ENCODE measurements at regions not wholly inside any gene's neighbourhood (a gene's known extent, or its start where the extent isn't known, plus 50 kb on each side); places are given as distances from the start of the nearest gene placed in this dataset.

GRCh38 chr10:43884501-43885105 is 235.9 kb upstream of the ZNF32 start:
- Histone ChIP-seq H3K36me3 (no peaks in the 10 kb centered on the region), H3K4me3 (no peak overlapping the region), H3K27me3 (replicated peaks) (no peaks in the 10 kb centered on the region), H3K9me3 (replicated peaks) (no peaks in the 10 kb centered on the region), H3K4me1 (replicated peaks) (peaks cover 49% of the 10 kb centered on the region), H3K27ac (no peak overlapping the region)
- no peak for DNase-seq (ENCODE audit: low read depth in 1 of 2, low spot score in 2 of 2)

- Histone ChIP-seq H3K4me3 (no peak overlapping the region), H3K9me3 (replicated peaks) (no peaks in the 10 kb centered on the region), H3K27me3 (replicated peaks) (no peaks in the 10 kb centered on the region), H3K27ac (0 out of 2 replicates have a peak overlapping the region, but pooled peaks have one; percentile 7), H3K4me1 (replicated peaks) (peaks cover 51% of the 10 kb centered on the region), H3K36me3 (no peaks in the 10 kb centered on the region)
- DNase-seq (ENCODE audit: low read depth in 1 of 2, low spot score in 2 of 2), result peak in 1 of 2 experiments; percentile 29
Observed at GRCh38 chr10:43882711-43883110, 234.0 kb upstream of the ZNF32 start.

- H3K4me1 ChIP-seq (replicated peaks), result peaks cover 48% of the 10 kb centered on the region
- no peak for DNase-seq (ENCODE audit: low read depth in 1 of 2, low spot score in 2 of 2)
- no peaks in the 10 kb centered on the region for H3K36me3 ChIP-seq
- H3K27me3 ChIP-seq (replicated peaks), result no peaks in the 10 kb centered on the region
- no peaks in the 10 kb centered on the region for H3K9me3 ChIP-seq (replicated peaks)
- no peak overlapping the region for H3K4me3 ChIP-seq
- no peak overlapping the region for H3K27ac ChIP-seq
Observed at GRCh38 chr10:43881657-43882056, 233.0 kb upstream of the ZNF32 start.

- no peak overlapping the region for H3K27ac ChIP-seq
- no peaks in the 10 kb centered on the region for H3K36me3 ChIP-seq
- no peak for DNase-seq (ENCODE audit: low read depth in 1 of 2, low spot score in 2 of 2)
- H3K27me3 ChIP-seq (replicated peaks), result no peaks in the 10 kb centered on the region
- no peak overlapping the region for H3K4me3 ChIP-seq
- H3K9me3 ChIP-seq (replicated peaks), result no peaks in the 10 kb centered on the region
- H3K4me1 ChIP-seq (replicated peaks), result peaks cover 48% of the 10 kb centered on the region
Observed at GRCh38 chr10:43880160-43880559, 231.5 kb upstream of the ZNF32 start.

- peaks cover 48% of the 10 kb centered on the region for H3K4me1 ChIP-seq (replicated peaks)
- DNase-seq (ENCODE audit: low read depth in 1 of 2, low spot score in 2 of 2), result no peak
- no peak overlapping the region for H3K4me3 ChIP-seq
- H3K9me3 ChIP-seq (replicated peaks), result no peaks in the 10 kb centered on the region
- H3K27me3 ChIP-seq (replicated peaks), result no peaks in the 10 kb centered on the region
- H3K36me3 ChIP-seq, result no peaks in the 10 kb centered on the region
- H3K27ac ChIP-seq, result peak overlapping the region; percentile 59; the same call in 1 of the 2 replicates
Observed at GRCh38 chr10:43879742-43880141, 231.1 kb upstream of the ZNF32 start.

DNA sequence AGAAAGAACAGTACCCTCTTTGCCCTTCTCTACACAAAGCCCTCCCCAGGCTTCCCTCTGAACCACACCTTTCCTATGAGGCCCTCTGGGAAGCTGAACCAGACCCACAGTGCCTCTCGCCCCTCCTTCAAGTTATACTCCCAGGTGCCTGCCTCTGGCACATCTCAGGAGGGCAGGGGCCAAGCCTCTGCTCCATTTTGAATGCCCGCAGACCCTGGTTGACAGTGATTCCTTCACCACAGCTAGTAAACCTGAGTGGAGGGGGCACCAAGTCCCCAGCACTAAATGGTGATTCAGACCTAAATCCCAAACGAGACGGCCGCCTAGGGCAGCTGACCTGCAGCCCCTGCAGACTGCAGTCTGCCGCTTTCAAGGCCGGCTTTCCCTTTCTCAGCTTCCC is 230.5 kb upstream of the ZNF32 start:
- no peaks in the 10 kb centered on the region for H3K9me3 ChIP-seq (replicated peaks)
- DNase-seq (ENCODE audit: low read depth in 1 of 2, low spot score in 2 of 2), result no peak
- peak overlapping the region; percentile 59 for H3K27ac ChIP-seq
- H3K36me3 ChIP-seq, result no peaks in the 10 kb centered on the region
- H3K27me3 ChIP-seq (replicated peaks), result no peaks in the 10 kb centered on the region
- H3K4me1 ChIP-seq (replicated peaks), result peaks cover 48% of the 10 kb centered on the region
- H3K4me3 ChIP-seq, result no peak overlapping the region

GRCh38 chr10:43878386-43878785 is 229.7 kb upstream of the ZNF32 start:
- Histone ChIP-seq H3K9me3 (replicated peaks) (no peaks in the 10 kb centered on the region), H3K4me1 (replicated peaks) (peaks cover 45% of the 10 kb centered on the region), H3K4me3 (no peak overlapping the region), H3K27ac (peak overlapping the region; percentile 59), H3K27me3 (replicated peaks) (no peaks in the 10 kb centered on the region), H3K36me3 (no peaks in the 10 kb centered on the region)
- peak; percentile 55 to 88 for DNase-seq (ENCODE audit: low read depth in 1 of 2, low spot score in 2 of 2)

GRCh38 chr10:43876976-43877375 is 228.3 kb upstream of the ZNF32 start:
- H3K27ac ChIP-seq, result no peak overlapping the region
- H3K9me3 ChIP-seq (replicated peaks), result no peaks in the 10 kb centered on the region
- no peak overlapping the region for H3K4me3 ChIP-seq
- H3K36me3 ChIP-seq, result no peaks in the 10 kb centered on the region
- no peak for DNase-seq (ENCODE audit: low read depth in 1 of 2, low spot score in 2 of 2)
- peaks cover 31% of the 10 kb centered on the region for H3K4me1 ChIP-seq (replicated peaks)
- H3K27me3 ChIP-seq (replicated peaks), result no peaks in the 10 kb centered on the region

DNA sequence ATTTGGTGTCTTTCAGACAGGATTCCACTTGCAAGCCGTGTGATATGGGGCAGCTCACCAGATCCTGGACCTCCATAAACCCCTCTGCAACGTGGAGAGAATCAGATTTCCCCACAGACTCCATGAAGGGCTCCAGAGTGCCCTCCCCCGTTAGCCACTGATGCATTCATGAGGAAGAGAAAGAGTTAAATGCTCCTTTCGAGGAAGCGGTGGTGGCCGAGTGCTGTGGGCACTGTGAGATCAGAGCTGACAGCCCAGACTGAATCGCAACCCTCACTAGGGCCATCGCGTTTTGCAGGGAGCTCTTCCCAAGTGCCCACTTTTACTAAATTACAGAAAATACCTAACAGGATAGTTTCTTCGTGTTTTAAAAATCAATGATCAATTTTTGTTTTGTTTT is 226.3 kb upstream of the ZNF32 start:
- peak in 1 of 2 experiments; percentile 34 for DNase-seq (ENCODE audit: low read depth in 1 of 2, low spot score in 2 of 2)
- H3K9me3 ChIP-seq (replicated peaks), result no peaks in the 10 kb centered on the region
- no peak overlapping the region for H3K27ac ChIP-seq
- no peaks in the 10 kb centered on the region for H3K27me3 ChIP-seq (replicated peaks)
- H3K4me3 ChIP-seq, result no peak overlapping the region
- H3K36me3 ChIP-seq, result no peaks in the 10 kb centered on the region
- H3K4me1 ChIP-seq (replicated peaks), result peaks cover 26% of the 10 kb centered on the region

DNA sequence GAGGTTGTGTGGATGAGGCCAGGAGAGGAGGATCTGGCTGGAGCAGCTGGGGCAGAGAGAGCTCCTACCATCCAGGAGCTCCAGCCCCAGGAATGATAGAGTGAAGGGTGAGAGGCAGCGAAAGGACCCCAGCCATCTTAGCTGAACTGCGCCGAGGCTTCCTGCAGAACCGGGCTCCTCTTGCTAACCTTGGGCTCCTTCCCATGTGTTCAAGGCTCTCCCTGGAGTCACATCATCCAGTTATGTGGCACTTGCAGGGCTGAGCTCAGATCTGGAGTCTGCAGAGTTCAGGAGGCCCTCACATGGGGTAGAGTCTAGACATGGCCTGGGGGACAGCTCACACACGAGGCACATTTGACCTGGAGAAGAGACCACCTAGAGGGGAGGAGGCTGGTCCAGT is 225.0 kb upstream of the ZNF32 start:
- Histone ChIP-seq H3K27ac (no peak overlapping the region), H3K9me3 (replicated peaks) (no peaks in the 10 kb centered on the region), H3K4me3 (no peak overlapping the region), H3K4me1 (replicated peaks) (peaks cover 17% of the 10 kb centered on the region), H3K36me3 (no peaks in the 10 kb centered on the region), H3K27me3 (replicated peaks) (no peaks in the 10 kb centered on the region)
- DNase-seq (ENCODE audit: low read depth in 1 of 2, low spot score in 2 of 2), result peak in 1 of 2 experiments; percentile 27

DNA sequence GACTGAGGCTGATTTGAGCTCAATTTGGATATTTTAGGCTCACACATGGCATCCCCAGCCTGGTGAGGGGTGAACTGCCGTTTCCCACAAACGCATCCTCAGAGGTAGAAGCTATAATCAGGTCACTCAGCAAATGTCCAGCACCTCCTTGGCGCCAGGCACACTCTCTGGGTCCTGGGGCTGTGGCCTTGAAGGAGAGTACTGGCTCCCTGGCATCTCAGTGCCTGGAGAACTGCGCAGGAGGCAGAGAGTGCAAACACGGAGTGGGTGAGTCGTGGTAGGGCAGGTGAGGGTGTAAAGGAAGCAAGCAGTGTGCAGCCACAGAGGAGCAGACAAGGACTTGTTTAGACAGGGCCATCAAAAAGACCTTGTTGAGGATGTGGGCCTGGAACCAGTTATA is 224.0 kb upstream of the ZNF32 start:
- Histone ChIP-seq H3K27me3 (replicated peaks) (no peaks in the 10 kb centered on the region), H3K4me3 (no peak overlapping the region), H3K27ac (no peak overlapping the region), H3K9me3 (replicated peaks) (no peaks in the 10 kb centered on the region), H3K36me3 (no peaks in the 10 kb centered on the region), H3K4me1 (replicated peaks) (peaks cover 17% of the 10 kb centered on the region)
- peak in 1 of 2 experiments; percentile 27 for DNase-seq (ENCODE audit: low read depth in 1 of 2, low spot score in 2 of 2)

- no peaks in the 10 kb centered on the region for H3K36me3 ChIP-seq
- H3K4me3 ChIP-seq, result no peak overlapping the region
- DNase-seq (ENCODE audit: low read depth in 1 of 2, low spot score in 2 of 2), result peak in 1 of 2 experiments; percentile 30
- no peaks in the 10 kb centered on the region for H3K9me3 ChIP-seq (replicated peaks)
- H3K27me3 ChIP-seq (replicated peaks), result no peaks in the 10 kb centered on the region
- no peak overlapping the region for H3K27ac ChIP-seq
- peaks cover 21% of the 10 kb centered on the region for H3K4me1 ChIP-seq (replicated peaks)
Observed at GRCh38 chr10:43871545-43871944, 222.9 kb upstream of the ZNF32 start.

DNA sequence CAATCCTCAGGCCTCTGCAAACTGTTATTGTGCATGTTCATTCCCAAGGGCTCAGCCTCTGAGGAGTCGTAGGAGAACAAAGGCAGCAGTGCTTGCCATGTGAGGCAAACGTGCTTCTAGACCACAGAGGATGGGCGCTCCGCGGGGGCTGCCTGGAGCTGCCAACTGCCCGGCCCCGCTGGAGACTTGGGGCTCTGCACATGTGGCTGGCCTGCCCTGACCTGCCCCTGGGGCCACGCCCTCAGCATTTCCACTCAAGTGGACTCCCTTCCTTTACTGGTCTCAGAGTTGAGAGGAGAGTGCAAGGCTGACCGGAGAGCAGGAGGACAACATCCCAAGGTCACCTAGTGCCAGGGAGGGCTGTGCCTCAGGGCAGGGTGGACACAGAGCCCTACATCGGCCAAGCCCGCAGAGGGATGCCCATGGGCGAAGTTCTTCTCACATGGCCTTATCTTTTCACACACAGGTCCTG is 222.3 kb upstream of the ZNF32 start:
- no peaks in the 10 kb centered on the region for H3K36me3 ChIP-seq
- H3K4me3 ChIP-seq, result no peak overlapping the region
- no peaks in the 10 kb centered on the region for H3K27me3 ChIP-seq (replicated peaks)
- H3K4me1 ChIP-seq (replicated peaks), result peaks cover 21% of the 10 kb centered on the region
- DNase-seq (ENCODE audit: low read depth in 1 of 2, low spot score in 2 of 2), result peak in 1 of 2 experiments; percentile 32
- H3K27ac ChIP-seq, result no peak overlapping the region
- H3K9me3 ChIP-seq (replicated peaks), result no peaks in the 10 kb centered on the region

- Histone ChIP-seq H3K4me1 (replicated peaks) (peaks cover 23% of the 10 kb centered on the region), H3K4me3 (no peak overlapping the region), H3K9me3 (replicated peaks) (no peaks in the 10 kb centered on the region), H3K36me3 (no peaks in the 10 kb centered on the region), H3K27ac (no peak overlapping the region), H3K27me3 (replicated peaks) (no peaks in the 10 kb centered on the region)
- peak in 1 of 2 experiments; percentile 31 for DNase-seq (ENCODE audit: low read depth in 1 of 2, low spot score in 2 of 2)
Observed at GRCh38 chr10:43869669-43870322, 221.1 kb upstream of the ZNF32 start.

All from SJSA1 (cell line).